LHCN-M2 (cell line): ENCODE measurements at regions not wholly inside any gene's neighbourhood (a gene's known extent, or its start where the extent isn't known, plus 50 kb on each side); places are given as distances from the start of the nearest gene placed in this dataset.

Experiments
- DNase-seq: peaks from one replicate; pipeline ENCODE4 v3.0.0-alpha.2; 2012; ENCODE audit warnings: low read depth

GRCh38 chr2:125855204-125855603 lies 800.8 kb upstream of the GYPC start:
- DNase-seq, result no peak

GRCh38 chr2:125857971-125858794 lies 797.8 kb upstream of the GYPC start:
- no peak for DNase-seq

- no peak for DNase-seq
Observed at GRCh38 chr2:125861461-125861860, 794.5 kb upstream of the GYPC start.

- no peak for DNase-seq
Observed at GRCh38 chr2:125867908-125868307, 788.0 kb upstream of the GYPC start.

GRCh38 chr2:125870264-125870663 lies 785.7 kb upstream of the GYPC start:
- DNase-seq, result no peak

GRCh38 chr2:125870746-125871145 lies 785.2 kb upstream of the GYPC start:
- DNase-seq, result no peak

- no peak for DNase-seq
Observed at GRCh38 chr2:125874564-125874963, 781.4 kb upstream of the GYPC start.

GRCh38 chr2:125885340-125885739 lies 770.6 kb upstream of the GYPC start:
- no peak for DNase-seq

GRCh38 chr2:125886153-125886552 lies 769.8 kb upstream of the GYPC start:
- no peak for DNase-seq

- DNase-seq, result no peak
Observed at GRCh38 chr2:125901278-125901677, 754.7 kb upstream of the GYPC start.

- no peak for DNase-seq
Observed at GRCh38 chr2:125925891-125926546, 729.9 kb upstream of the GYPC start.

- no peak for DNase-seq
Observed at GRCh38 chr2:125935559-125935958, 720.4 kb upstream of the GYPC start.

- no peak for DNase-seq
Observed at GRCh38 chr2:125942585-125943424, 713.2 kb upstream of the GYPC start.

GRCh38 chr2:125959047-125959446 lies 696.9 kb upstream of the GYPC start:
- no peak for DNase-seq

GRCh38 chr2:125961739-125962138 lies 694.2 kb upstream of the GYPC start:
- no peak for DNase-seq

- no peak for DNase-seq
Observed at GRCh38 chr2:125979886-125980285, 676.1 kb upstream of the GYPC start.

- no peak for DNase-seq
Observed at GRCh38 chr2:125983364-125983763, 672.6 kb upstream of the GYPC start.

GRCh38 chr2:126029316-126029715 lies 626.6 kb upstream of the GYPC start:
- DNase-seq, result no peak

- no peak for DNase-seq
Observed at GRCh38 chr2:126038861-126039260, 617.1 kb upstream of the GYPC start.

GRCh38 chr2:126041391-126042047 lies 614.4 kb upstream of the GYPC start:
- DNase-seq, result no peak

GRCh38 chr2:126042089-126042488 lies 613.9 kb upstream of the GYPC start:
- no peak for DNase-seq

- no peak for DNase-seq
Observed at GRCh38 chr2:126048719-126049118, 607.2 kb upstream of the GYPC start.
